ENCODE measurements at regions not wholly inside any gene's neighbourhood (a gene's known extent, or its start where the extent isn't known, plus 50 kb on each side); places are given as distances from the start of the nearest gene placed in this dataset.

DNA sequence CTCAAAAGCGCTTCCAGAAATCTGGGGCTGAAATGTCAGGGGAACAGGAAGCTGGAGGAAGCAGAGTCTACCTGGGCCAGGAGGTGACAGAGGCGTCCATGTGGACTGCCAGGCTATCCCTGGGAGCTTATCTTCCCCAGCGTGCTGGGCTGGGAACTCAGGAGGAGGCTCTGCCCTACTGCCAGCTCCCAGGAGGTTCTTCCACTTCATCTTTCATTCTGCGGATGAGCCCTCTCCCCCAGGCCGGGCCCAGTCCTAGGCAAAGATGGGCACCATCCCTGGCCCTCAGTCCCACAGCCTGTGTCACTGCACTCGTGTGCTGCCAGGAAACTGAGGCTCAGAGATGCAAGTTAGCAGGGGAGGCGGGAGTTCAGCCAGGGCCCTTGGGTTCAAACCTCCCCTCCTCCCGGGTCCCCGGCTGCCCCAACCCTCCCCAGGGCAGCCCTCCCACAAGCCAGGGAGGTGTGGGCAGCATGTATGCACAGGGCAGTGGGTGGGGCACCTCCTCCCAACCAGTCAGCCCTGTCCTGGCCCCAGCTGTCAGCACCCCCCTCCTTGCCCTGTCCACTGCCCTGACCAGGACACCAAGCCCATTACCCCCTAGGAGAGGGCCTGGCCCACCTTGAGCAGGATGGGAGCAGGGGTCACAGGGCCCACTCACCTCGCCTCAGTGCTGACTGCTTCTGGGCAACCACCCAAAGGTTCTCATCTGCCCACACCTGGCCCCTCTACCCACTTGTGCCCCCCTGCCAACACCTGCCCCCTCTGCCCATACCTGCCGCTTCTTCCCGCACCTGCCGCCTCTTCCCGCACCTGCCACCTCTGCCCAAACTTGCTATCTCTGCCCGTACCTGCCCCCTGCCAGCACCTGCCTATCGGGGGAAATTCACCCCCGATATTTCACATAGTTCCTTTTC is 226.0 kb downstream of the NPHP4 start:
- TF ChIP-seq, protein P1, sequence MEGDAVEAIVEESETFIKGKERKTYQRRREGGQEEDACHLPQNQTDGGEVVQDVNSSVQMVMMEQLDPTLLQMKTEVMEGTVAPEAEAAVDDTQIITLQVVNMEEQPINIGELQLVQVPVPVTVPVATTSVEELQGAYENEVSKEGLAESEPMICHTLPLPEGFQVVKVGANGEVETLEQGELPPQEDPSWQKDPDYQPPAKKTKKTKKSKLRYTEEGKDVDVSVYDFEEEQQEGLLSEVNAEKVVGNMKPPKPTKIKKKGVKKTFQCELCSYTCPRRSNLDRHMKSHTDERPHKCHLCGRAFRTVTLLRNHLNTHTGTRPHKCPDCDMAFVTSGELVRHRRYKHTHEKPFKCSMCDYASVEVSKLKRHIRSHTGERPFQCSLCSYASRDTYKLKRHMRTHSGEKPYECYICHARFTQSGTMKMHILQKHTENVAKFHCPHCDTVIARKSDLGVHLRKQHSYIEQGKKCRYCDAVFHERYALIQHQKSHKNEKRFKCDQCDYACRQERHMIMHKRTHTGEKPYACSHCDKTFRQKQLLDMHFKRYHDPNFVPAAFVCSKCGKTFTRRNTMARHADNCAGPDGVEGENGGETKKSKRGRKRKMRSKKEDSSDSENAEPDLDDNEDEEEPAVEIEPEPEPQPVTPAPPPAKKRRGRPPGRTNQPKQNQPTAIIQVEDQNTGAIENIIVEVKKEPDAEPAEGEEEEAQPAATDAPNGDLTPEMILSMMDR (IDR thresholded peaks at IDR 0.05), result no peak
- no peak for TF ChIP-seq EZH2 (IDR thresholded peaks at IDR 0.05; ENCODE audit: borderline replicate concordance, insufficient read depth, low read depth, low read length, poor library complexity, severe bottlenecking)
